Peyer's patch (tissue), 4 donors: ENCODE measurements at regions not wholly inside any gene's neighbourhood (a gene's known extent, or its start where the extent isn't known, plus 50 kb on each side); places are given as distances from the start of the nearest gene placed in this dataset.

Source experiments
- CTCF ChIP-seq, 6 experiments: fragments of 450-650 bp in 4 of 6; fragments of 200-600 bp in 2 of 6; sonication (generic) in 1 of 6; IDR thresholded peaks; one replicate each; pipeline ENCODE4 v1.5.1; 2017 to 2019; ENCODE audit warnings: antibody characterized with exemption in 6 of 6, mild to moderate bottlenecking in 3 of 6, moderate library complexity in 1 of 6
- POLR2A ChIP-seq, 2 donors: fragments of 450-650 bp; IDR thresholded peaks; one replicate each; pipeline ENCODE4 v1.5.1; 2017; ENCODE audit warnings: antibody characterized with exemption in 2 of 2, mild to moderate bottlenecking in 2 of 2, moderate library complexity in 2 of 2

- TF ChIP-seq CTCF (IDR thresholded peaks at IDR 0.05) (no peak), POLR2A (IDR thresholded peaks at IDR 0.05) (no peak)
Measured at GRCh38 chr3:65045138-65045537, 357.3 kb upstream of the ADAMTS9 start.
